ENCODE measurements at regions not wholly inside any gene's neighbourhood (a gene's known extent, or its start where the extent isn't known, plus 50 kb on each side); places are given as distances from the start of the nearest gene placed in this dataset.
A peak's percentile ranks its signal among the peaks of the same experiment; 100 is the strongest.

GRCh38 chr2:196293751-196294515 lies 122.6 kb upstream of the STK17B start:
- H3K4me2 ChIP-seq (replicated peaks; ENCODE audit: extremely low read depth, low read length, poor library complexity, severe bottlenecking) = no peak overlapping the region
- intact Hi-C loops (cut with micrococcal nuclease) = no loop called here
- WGBS (ENCODE audit: insufficient coverage) = 100% methylated on average over 1 of the region's 3 CpGs

GRCh38 chr2:196294516-196294909 lies 123.1 kb upstream of the STK17B start:
- Mint-ChIP-seq H3K27ac (no peak overlapping the region), H3K36me3 (no peaks in the 10 kb centered on the region), H3K27me3 (ENCODE audit: low read depth in 3 of 3) (peaks cover 0 to 2% (median 0%) of the 10 kb centered on the region in 3 donors), H3K4me1 (peaks cover 3% of the 10 kb centered on the region), H3K4me3 (no peak overlapping the region), H3K9me3 (peaks cover 0 to under 1% (median 0%) of the 10 kb centered on the region in 7 donors)
- H3K27ac ChIP-seq (ENCODE audit: low read depth in 1 of 2, low read length in 2 of 2) = no peak overlapping the region
- no peak overlapping the region for H3K9ac ChIP-seq (ENCODE audit: insufficient read depth, low read length, poor library complexity, severe bottlenecking)
- no peaks in the 10 kb centered on the region for H3K27me3 ChIP-seq (ENCODE audit: control insufficient read depth in 2 of 2, insufficient read depth in 2 of 2, low read length in 2 of 2)
- no peaks in the 10 kb centered on the region for H3K9me3 ChIP-seq (replicated peaks in 1 of 2; ENCODE audit: control insufficient read depth in 1 of 2, insufficient read depth in 1 of 2, low read length in 2 of 2)
- no peaks in the 10 kb centered on the region for H3K4me1 ChIP-seq (ENCODE audit: control insufficient read depth in 1 of 2, insufficient read depth in 2 of 2, low read length in 2 of 2)
- 83% methylated on average over 1 of the region's 1 CpG for WGBS (ENCODE audit: insufficient coverage)
- intact Hi-C loops (cut with micrococcal nuclease) = no loop called here
- no peak overlapping the region for H3K4me2 ChIP-seq (replicated peaks; ENCODE audit: extremely low read depth, low read length, poor library complexity, severe bottlenecking)
- DNase-seq = no peak
- H3K79me2 ChIP-seq (ENCODE audit: insufficient read depth, low read length) = no peaks in the 10 kb centered on the region
- no peak overlapping the region for H3K4me3 ChIP-seq (replicated peaks in 1 of 3; ENCODE audit: low read depth in 2 of 3, low read length in 3 of 3)
- no peak overlapping the region for H2AFZ ChIP-seq (ENCODE audit: insufficient read depth, low read depth, low read length, poor library complexity, severe bottlenecking)
- H3K36me3 ChIP-seq (replicated peaks in 1 of 2; ENCODE audit: control insufficient read depth in 1 of 2, insufficient read depth in 2 of 2, low read length in 2 of 2) = no peaks in the 10 kb centered on the region
- TF ChIP-seq CTCF (IDR thresholded peaks at IDR 0.05) = no peak
- H4K20me1 ChIP-seq (ENCODE audit: insufficient read depth, low read length) = no peaks in the 10 kb centered on the region

More at GRCh38 chr2:196293751-196294515, 122.6 kb upstream of the STK17B start:
- TF ChIP-seq CTCF (IDR thresholded peaks at IDR 0.05) = no peak
- no peaks in the 10 kb centered on the region for H3K27me3 ChIP-seq (ENCODE audit: control insufficient read depth in 2 of 2, insufficient read depth in 2 of 2, low read length in 2 of 2)
- no peaks in the 10 kb centered on the region for H3K9me3 Mint-ChIP-seq
- H3K4me1 ChIP-seq (ENCODE audit: control insufficient read depth in 1 of 2, insufficient read depth in 2 of 2, low read length in 2 of 2) = no peaks in the 10 kb centered on the region
- H3K36me3 ChIP-seq (replicated peaks in 1 of 2; ENCODE audit: control insufficient read depth in 1 of 2, insufficient read depth in 2 of 2, low read length in 2 of 2) = no peaks in the 10 kb centered on the region
- H3K9me3 ChIP-seq (replicated peaks in 1 of 2; ENCODE audit: control insufficient read depth in 1 of 2, insufficient read depth in 1 of 2, low read length in 2 of 2) = no peaks in the 10 kb centered on the region
- no peaks in the 10 kb centered on the region for H3K79me2 ChIP-seq (ENCODE audit: insufficient read depth, low read length)
- no peak overlapping the region for H3K27ac ChIP-seq (ENCODE audit: low read depth in 1 of 2, low read length in 2 of 2)
- peaks cover 0 to 5% (median 0%) of the 10 kb centered on the region in 3 donors for H3K27me3 Mint-ChIP-seq (ENCODE audit: low read depth in 3 of 3)
- no peak overlapping the region for H3K27ac Mint-ChIP-seq
- H3K9ac ChIP-seq (ENCODE audit: insufficient read depth, low read length, poor library complexity, severe bottlenecking) = no peak overlapping the region
- H3K4me1 Mint-ChIP-seq = peaks cover 3% of the 10 kb centered on the region
- H3K4me3 ChIP-seq (replicated peaks in 1 of 3; ENCODE audit: low read depth in 2 of 3, low read length in 3 of 3) = no peak overlapping the region
- no peak overlapping the region for H2AFZ ChIP-seq (ENCODE audit: insufficient read depth, low read depth, low read length, poor library complexity, severe bottlenecking)
- no peak overlapping the region for H3K4me3 Mint-ChIP-seq
- peak; percentile 18 to 58 (median 45) for DNase-seq
- no peaks in the 10 kb centered on the region for H4K20me1 ChIP-seq (ENCODE audit: insufficient read depth, low read length)
- H3K36me3 Mint-ChIP-seq = no peaks in the 10 kb centered on the region

Measured in CD14-positive monocyte (primary cell).